HepG2 (cell line): ENCODE measurements at regions not wholly inside any gene's neighbourhood (a gene's known extent, or its start where the extent isn't known, plus 50 kb on each side); places are given as distances from the start of the nearest gene placed in this dataset.

Experiments used
- ATAC-seq: fragments of 200-7000 bp; cut with Tn5 transposase; 3 replicates; pipeline ENCODE4 v1.9.1; 2020; ENCODE audit warnings: mild to moderate bottlenecking, moderate library complexity
- BruUV-seq: library from RNA; stranded (reverse); fragments of 400-500 nt; replicated peaks from 2 replicates; lab custom pipeline; 2021; lab: Mats Ljungman, UMichigan
- CTCF ChIA-PET: fragments of 300-600 bp; formaldehyde crosslinking; extraction: SDS; loops from one replicate; lab custom pipeline; 2021; ENCODE audit warnings: low total read pairs, inconsistent platforms, low intra/inter-chr PET ratio; lab: Yijun Ruan, JAX
- POLR2A ChIA-PET: fragments of 350-600 bp; sonication (Branson Sonifier 250); formaldehyde crosslinking; loops from one replicate; lab custom pipeline; 2020; ENCODE audit warnings: antibody characterized with exemption, inconsistent platforms; lab: Yijun Ruan, JAX
- DNase-seq: peaks from one replicate; pipeline ENCODE4 v3.0.0-alpha.2; 2015; ENCODE audit warnings: low spot score
- FAIRE-seq: peaks from 3 replicates; lab custom pipeline; 2011; peaks lifted over from hg19 to GRCh38; lab: Jason Lieb, UNC
- H2AFZ ChIP-seq: one replicate; pipeline ENCODE4 v1.6.1; 2011; ENCODE audit warnings: low read length, inconsistent platforms
- H3K27ac ChIP-seq: fragments of 300-600 bp; 3 replicates; pipeline ENCODE4 v1.8.0; 2011; ENCODE audit warnings: mixed run types, mild to moderate bottlenecking, mixed read lengths, low read length, inconsistent platforms; ENCODE audit not compliant: insufficient read depth; ENCODE audit errors: extremely low read length
- H3K27me3 ChIP-seq, 2 experiments: fragments of 200-600 bp in 1 of 2; 2 replicates in 1 of 2; 3 replicates in 1 of 2; pipeline versions ENCODE4 v1.6.0 to v1.8.0; 2011; ENCODE audit warnings: low read length in 2 of 2, mild to moderate bottlenecking in 2 of 2, moderate library complexity in 2 of 2, inconsistent platforms in 1 of 2; ENCODE audit not compliant: insufficient read depth in 2 of 2, control insufficient read depth in 1 of 2
- H3K36me3 ChIP-seq, 2 experiments: fragments of 200-600 bp in 1 of 2; replicated peaks in 1 of 2; 2 replicates in 1 of 2; 3 replicates in 1 of 2; pipeline versions ENCODE4 v1.5.1 to v1.8.0; 2011; ENCODE audit warnings: low read length in 2 of 2, inconsistent platforms in 1 of 2; ENCODE audit not compliant: insufficient read depth in 2 of 2, control insufficient read depth in 1 of 2
- H3K4me1 ChIP-seq: 2 replicates; pipeline ENCODE4 v1.5.1; 2012; ENCODE audit warnings: low read length, inconsistent platforms; ENCODE audit not compliant: insufficient read depth
- H3K4me2 ChIP-seq: 2 replicates; pipeline ENCODE4 v1.6.0; 2011; ENCODE audit warnings: low read depth, low read length, inconsistent platforms
- H3K4me3 ChIP-seq, 3 experiments: fragments of 200-600 bp in 1 of 3; sonication (generic), shearing (Covaris generic) in 1 of 3; replicated peaks in 1 of 3; 2 replicates each; pipeline ENCODE4 v1.5.1; 2011 to 2016; ENCODE audit warnings: low read length in 3 of 3, inconsistent platforms in 2 of 3, low read depth in 2 of 3, mild to moderate bottlenecking in 2 of 3, control low read depth in 1 of 3, mixed read lengths in 1 of 3; ENCODE audit not compliant: insufficient read depth in 1 of 3
- H3K79me2 ChIP-seq: one replicate; pipeline ENCODE4 v1.6.1; 2011; ENCODE audit warnings: low read length, inconsistent platforms; ENCODE audit not compliant: insufficient read depth
- H3K9ac ChIP-seq: 2 replicates; pipeline ENCODE4 v1.6.0; 2011; ENCODE audit warnings: mild to moderate bottlenecking, low read depth, low read length, inconsistent platforms; ENCODE audit not compliant: insufficient read depth
- H3K9me3 ChIP-seq: 2 replicates; pipeline ENCODE4 v1.5.1; 2012; ENCODE audit warnings: mild to moderate bottlenecking, low read length
- H4K20me1 ChIP-seq: 2 replicates; pipeline ENCODE4 v1.6.0; 2011; ENCODE audit warnings: inconsistent platforms, mild to moderate bottlenecking, low read length, moderate library complexity; ENCODE audit not compliant: insufficient read depth
- ZBTB1 ChIP-seq: sonication (generic); formaldehyde crosslinking; IDR thresholded peaks from 2 replicates; pipeline ENCODE4 v1.4.0; 2020; ENCODE audit warnings: missing genetic modification reagents, borderline replicate concordance
- ZBTB42 ChIP-seq: sonication (generic); formaldehyde crosslinking; IDR thresholded peaks from 2 replicates; pipeline ENCODE4 v1.5.0; 2020; ENCODE audit warnings: mild to moderate bottlenecking, missing genetic modification reagents
- ZFP1 ChIP-seq: IDR thresholded peaks from 2 replicates; pipeline ENCODE4 v1.6.1; 2016
- ZNF136 ChIP-seq: sonication (generic); formaldehyde crosslinking; IDR thresholded peaks from 2 replicates; pipeline ENCODE4 v1.8.1; 2022; ENCODE audit warnings: low read depth, mild to moderate bottlenecking, moderate library complexity, missing genetic modification reagents
- ZNF281 ChIP-seq: sonication (generic); formaldehyde crosslinking; IDR thresholded peaks from 2 replicates; pipeline ENCODE4 v1.4.0; 2020; ENCODE audit warnings: missing genetic modification reagents, borderline replicate concordance
- WGBS: methylation state at CpG from one replicate; pipeline ENCODE4 v1.1.6; 2017; ENCODE audit warnings: low lambda C conversion rate; 5-methylcytosine and 5-hydroxymethylcytosine counted together
- in situ Hi-C: cut with HindIII; loops from 2 replicates; pipeline ENCODE4 v1.10.0; 2017; ENCODE audit warnings: low pct_unique_long_range_greater_than_20kb; ENCODE audit not compliant: extremely low pct_ligation_motif_present
- intact Hi-C: fragments of 100-400 bp; cut with micrococcal nuclease; formaldehyde crosslinking; loops from one replicate; pipeline ENCODE4 v1.10.0; 2022; ENCODE audit not compliant: unreplicated experiment
- TF ChIP-seq, protein P1 (sequence below): sonication (generic); formaldehyde crosslinking; IDR thresholded peaks from 2 replicates; pipeline ENCODE4 v1.8.1; 2023; ENCODE audit warnings: mild to moderate bottlenecking, inconsistent platforms, moderate library complexity, missing genetic modification reagents, borderline replicate concordance

DNA sequence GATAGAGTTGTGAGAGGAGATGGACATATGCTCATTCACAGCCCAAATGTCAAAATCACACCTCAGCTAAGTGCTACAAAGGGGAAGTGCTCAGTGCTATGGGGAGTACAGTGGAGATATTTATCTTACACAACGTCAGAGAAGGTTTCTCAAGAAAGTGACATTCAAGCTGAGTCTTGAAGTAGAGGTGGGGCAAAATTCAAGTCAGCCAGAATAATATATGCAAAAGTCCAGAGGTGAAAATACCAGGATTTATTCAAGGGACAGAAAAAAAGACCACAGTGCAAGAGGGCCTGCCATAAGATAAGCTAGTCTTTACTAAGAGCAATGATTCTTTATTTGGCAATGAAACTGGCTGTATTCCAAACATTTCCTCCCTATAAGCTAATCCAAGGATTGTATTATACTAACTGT lies 327.8 kb upstream of the PIK3R1 start (continued):
- TF ChIP-seq, protein P1, sequence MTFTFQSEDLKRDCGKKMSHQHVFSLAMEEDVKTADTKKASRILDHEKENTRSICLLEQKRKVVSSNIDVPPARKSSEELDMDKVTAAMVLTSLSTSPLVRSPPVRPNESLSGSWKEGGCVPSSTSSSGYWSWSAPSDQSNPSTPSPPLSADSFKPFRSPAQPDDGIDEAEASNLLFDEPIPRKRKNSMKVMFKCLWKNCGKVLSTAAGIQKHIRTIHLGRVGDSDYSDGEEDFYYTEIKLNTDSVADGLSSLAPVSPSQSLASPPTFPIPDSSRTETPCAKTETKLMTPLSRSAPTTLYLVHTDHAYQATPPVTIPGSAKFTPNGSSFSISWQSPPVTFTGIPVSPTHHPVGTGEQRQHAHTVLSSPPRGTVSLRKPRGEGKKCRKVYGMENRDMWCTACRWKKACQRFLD, result no peak
- no peak for TF ChIP-seq ZFP1 (CRISPR knock-in tag)

- CTCF ChIA-PET, result no interaction called here
- Histone ChIP-seq H3K4me3 (no peak overlapping the region), H4K20me1 (no peaks in the 10 kb centered on the region), H3K4me1 (peaks cover 17% of the 10 kb centered on the region), H3K27ac (no peak overlapping the region), H3K36me3 (no peaks in the 10 kb centered on the region), H2AFZ (no peak overlapping the region), H3K9me3 (no peaks in the 10 kb centered on the region), H3K4me2 (no peak overlapping the region), H3K9ac (no peak overlapping the region), H3K27me3 (no peaks in the 10 kb centered on the region), H3K79me2 (no peaks in the 10 kb centered on the region)
- no peak for DNase-seq
- TF ChIP-seq ZNF281 (CRISPR knock-in tag) (no peak), ZBTB1 (CRISPR knock-in tag) (no peak), ZNF136 (no peak), ZBTB42 (no peak)
- in situ Hi-C loops (no loop called here), intact Hi-C loops (no loop called here)
- FAIRE-seq, result no peak
- 0% methylated on average over 1 of the region's 1 CpG for WGBS
- ATAC-seq, result no peak
- POLR2A ChIA-PET, result no interaction called here
- no TSS peak for BruUV-seq
Observed at GRCh38 chr5:67886761-67887160, 328.8 kb upstream of the PIK3R1 start.
